NT2/D1 (cell line): ENCODE measurements at regions not wholly inside any gene's neighbourhood (a gene's known extent, or its start where the extent isn't known, plus 50 kb on each side); places are given as distances from the start of the nearest gene placed in this dataset.

Experiments
- DNase-seq: peaks from one replicate; pipeline ENCODE4 v3.0.0-alpha.2; 2011; ENCODE audit warnings: low read depth, low spot score
- H3K27me3 ChIP-seq: 2 replicates; pipeline ENCODE4 v1.6.0; 2011; ENCODE audit warnings: mild to moderate bottlenecking; ENCODE audit not compliant: insufficient read length, insufficient read depth
- H3K36me3 ChIP-seq: 2 replicates; pipeline ENCODE4 v1.6.1; 2011; ENCODE audit warnings: mild to moderate bottlenecking, low read length, mixed read lengths; ENCODE audit not compliant: insufficient read depth, insufficient read length
- H3K4me1 ChIP-seq: 2 replicates; pipeline ENCODE4 v1.5.1; 2011; ENCODE audit not compliant: insufficient read depth, insufficient read length
- H3K4me3 ChIP-seq: 2 replicates; pipeline ENCODE4 v1.5.1; 2011; ENCODE audit warnings: low read depth; ENCODE audit not compliant: insufficient read length
- H3K9ac ChIP-seq: 2 replicates; pipeline ENCODE4 v1.6.0; 2011; ENCODE audit warnings: low read depth; ENCODE audit not compliant: insufficient read length
- H3K9me3 ChIP-seq: 2 replicates; pipeline ENCODE4 v1.5.1; 2011; ENCODE audit warnings: mild to moderate bottlenecking, low read length; ENCODE audit not compliant: insufficient read depth
- SUZ12 ChIP-seq: IDR thresholded peaks from 2 replicates; pipeline ENCODE4 v1.6.1; 2011; ENCODE audit not compliant: insufficient read length, insufficient read depth; ENCODE audit errors: extremely low read depth
- YY1 ChIP-seq: IDR thresholded peaks from 2 replicates; pipeline ENCODE4 v1.6.1; 2011; ENCODE audit not compliant: insufficient read length, insufficient read depth
- ZNF274 ChIP-seq: IDR thresholded peaks from 2 replicates; pipeline ENCODE4 v1.6.1; 2011; ENCODE audit warnings: mild to moderate bottlenecking, low read depth, low read length

GRCh38 chr4:157912212-157912611 is 260.6 kb downstream of the GASK1B start:
- no peak for DNase-seq
- no peak overlapping the region for H3K9ac ChIP-seq
- no peaks in the 10 kb centered on the region for H3K9me3 ChIP-seq
- no peak overlapping the region for H3K4me3 ChIP-seq
- H3K27me3 ChIP-seq, result no peaks in the 10 kb centered on the region
- TF ChIP-seq SUZ12 (no peak), ZNF274 (no peak), YY1 (no peak)
- no peaks in the 10 kb centered on the region for H3K4me1 ChIP-seq
- no peaks in the 10 kb centered on the region for H3K36me3 ChIP-seq

DNA sequence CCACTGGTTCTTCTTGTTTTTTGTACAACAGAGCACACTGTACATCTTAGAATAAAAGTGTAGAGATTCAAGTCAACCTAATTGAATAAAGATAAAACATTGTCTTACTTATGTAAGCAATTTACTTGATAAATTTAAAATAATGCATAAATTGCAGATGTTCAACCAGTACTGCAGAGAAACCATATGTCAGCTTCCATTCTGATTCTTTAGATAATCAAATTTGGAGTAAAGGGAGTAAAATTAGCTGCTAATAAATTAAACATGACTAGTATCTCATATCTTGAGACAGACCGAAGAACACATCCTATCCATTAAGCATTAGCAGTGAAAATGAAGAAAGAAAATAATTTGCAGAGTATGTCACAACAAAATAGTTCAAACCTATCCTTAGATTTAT is 261.2 kb downstream of the GASK1B start:
- no peaks in the 10 kb centered on the region for H3K9me3 ChIP-seq
- no peak for TF ChIP-seq YY1
- TF ChIP-seq SUZ12, result no peak
- TF ChIP-seq ZNF274, result no peak
- no peak overlapping the region for H3K9ac ChIP-seq
- H3K4me1 ChIP-seq, result no peaks in the 10 kb centered on the region
- no peak overlapping the region for H3K4me3 ChIP-seq
- no peaks in the 10 kb centered on the region for H3K36me3 ChIP-seq
- no peak for DNase-seq
- H3K27me3 ChIP-seq, result no peaks in the 10 kb centered on the region

GRCh38 chr4:157908691-157909090 is 264.1 kb downstream of the GASK1B start:
- no peaks in the 10 kb centered on the region for H3K9me3 ChIP-seq
- no peak for DNase-seq
- H3K36me3 ChIP-seq, result no peaks in the 10 kb centered on the region
- no peaks in the 10 kb centered on the region for H3K4me1 ChIP-seq
- H3K27me3 ChIP-seq, result no peaks in the 10 kb centered on the region
- no peak for TF ChIP-seq SUZ12
- no peak for TF ChIP-seq ZNF274
- no peak for TF ChIP-seq YY1
- H3K9ac ChIP-seq, result no peak overlapping the region
- no peak overlapping the region for H3K4me3 ChIP-seq

GRCh38 chr4:157908031-157908430 is 264.8 kb downstream of the GASK1B start:
- Histone ChIP-seq H3K9me3 (no peaks in the 10 kb centered on the region), H3K27me3 (no peaks in the 10 kb centered on the region)
- DNase-seq, result no peak

DNA sequence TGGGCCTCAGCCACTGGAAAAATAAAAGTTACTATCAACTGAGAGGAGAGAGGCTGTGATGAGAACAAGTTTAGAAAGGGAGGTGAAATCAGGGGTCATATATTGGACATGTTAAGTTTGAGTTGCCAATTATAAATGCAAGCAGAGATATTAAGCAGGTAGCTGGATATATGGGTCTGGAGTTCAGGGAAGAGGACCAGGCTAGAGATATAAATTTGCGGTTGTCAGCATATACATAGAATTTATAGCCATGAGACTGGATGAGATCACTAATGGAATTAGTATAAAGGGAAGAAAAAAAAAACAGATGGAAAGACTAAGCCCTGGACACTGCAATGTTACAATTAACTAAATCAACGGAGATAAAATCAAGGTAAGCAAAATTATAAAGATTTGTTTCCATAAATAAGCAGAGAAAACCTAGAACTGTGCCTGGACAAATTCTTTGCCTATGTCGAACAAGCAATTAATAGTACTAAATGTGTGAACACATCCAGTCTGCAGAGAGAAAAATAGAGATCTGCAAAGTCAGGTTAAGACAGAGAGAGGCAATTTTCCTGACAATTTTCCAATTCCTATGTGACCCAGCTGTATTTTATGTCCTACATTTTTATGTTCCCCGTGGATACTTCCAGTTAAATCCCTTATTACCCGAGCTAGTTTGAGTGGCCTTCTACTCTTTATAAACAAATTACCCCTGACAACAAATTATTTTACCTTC is 265.4 kb downstream of the GASK1B start:
- Histone ChIP-seq H3K27me3 (no peaks in the 10 kb centered on the region), H3K9ac (no peak overlapping the region), H3K4me3 (no peak overlapping the region), H3K4me1 (no peaks in the 10 kb centered on the region), H3K9me3 (no peaks in the 10 kb centered on the region), H3K36me3 (no peaks in the 10 kb centered on the region)
- no peak for TF ChIP-seq SUZ12
- no peak for TF ChIP-seq ZNF274
- no peak for TF ChIP-seq YY1
- DNase-seq, result no peak

More at GRCh38 chr4:157908031-157908430, 264.8 kb downstream of the GASK1B start:
- H3K9ac ChIP-seq, result no peak overlapping the region
- no peaks in the 10 kb centered on the region for H3K4me1 ChIP-seq
- TF ChIP-seq SUZ12 (no peak), YY1 (no peak), ZNF274 (no peak)
- no peak overlapping the region for H3K4me3 ChIP-seq
- H3K36me3 ChIP-seq, result no peaks in the 10 kb centered on the region

DNA sequence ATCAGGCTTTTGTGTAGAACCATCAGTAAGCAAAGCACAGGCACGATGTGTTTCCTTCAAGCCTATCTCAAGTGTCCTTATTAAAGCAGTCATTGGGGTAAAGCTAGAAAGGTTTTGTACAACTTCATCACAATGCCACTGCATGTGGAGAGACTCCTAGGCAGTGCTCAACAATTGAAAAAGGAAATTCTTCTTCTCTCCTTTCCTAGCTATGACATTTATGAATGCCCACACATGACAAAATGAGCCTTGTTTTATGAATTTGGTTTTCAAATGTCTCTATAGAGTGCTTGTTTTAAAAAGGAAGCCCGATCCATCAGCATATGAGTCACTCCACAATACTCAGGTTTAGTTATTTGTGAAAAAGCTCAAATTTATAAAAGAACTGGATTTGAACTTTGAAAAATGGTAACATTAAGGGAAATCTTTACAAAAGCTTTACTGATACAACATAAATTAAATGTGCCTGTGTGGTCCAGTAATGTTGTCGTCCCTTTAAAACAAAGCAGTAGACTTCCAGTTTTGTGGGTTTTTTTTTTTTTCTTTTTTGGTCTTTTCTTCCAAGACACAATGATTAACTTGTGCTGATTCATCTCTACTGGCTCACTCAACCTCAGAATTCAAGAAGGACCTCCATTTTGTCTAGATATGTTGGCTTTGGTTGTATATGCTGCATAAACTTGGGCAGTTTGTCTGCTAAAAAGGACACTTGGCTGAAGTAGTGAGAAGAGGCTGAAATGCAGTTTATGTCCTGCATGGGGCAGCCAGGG is 273.8 kb downstream of the GASK1B start:
- no peak for DNase-seq
- Histone ChIP-seq H3K9me3 (no peaks in the 10 kb centered on the region), H3K4me3 (no peak overlapping the region), H3K36me3 (no peaks in the 10 kb centered on the region), H3K4me1 (no peaks in the 10 kb centered on the region), H3K27me3 (no peaks in the 10 kb centered on the region), H3K9ac (no peak overlapping the region)
- no peak for TF ChIP-seq YY1
- TF ChIP-seq ZNF274, result no peak
- TF ChIP-seq SUZ12, result no peak

GRCh38 chr4:157897855-157898370 is 274.9 kb downstream of the GASK1B start:
- no peaks in the 10 kb centered on the region for H3K4me1 ChIP-seq
- no peaks in the 10 kb centered on the region for H3K9me3 ChIP-seq
- H3K27me3 ChIP-seq, result no peaks in the 10 kb centered on the region
- no peak overlapping the region for H3K4me3 ChIP-seq
- TF ChIP-seq ZNF274, result no peak
- TF ChIP-seq SUZ12, result no peak
- no peak for TF ChIP-seq YY1
- no peaks in the 10 kb centered on the region for H3K36me3 ChIP-seq
- no peak for DNase-seq
- H3K9ac ChIP-seq, result no peak overlapping the region
